Skeletal muscle tissue (tissue), 3 donors: ENCODE measurements at regions not wholly inside any gene's neighbourhood (a gene's known extent, or its start where the extent isn't known, plus 50 kb on each side); places are given as distances from the start of the nearest gene placed in this dataset.
"Not testable (repeated sequence)": the region's sequence is repeated elsewhere in the genome, so short reads cannot be mapped to it uniquely, and the experiment has no call there.

Experiments used
- H3K27ac ChIP-seq: one replicate; pipeline ENCODE4 v1.7.0; 2013; ENCODE audit warnings: mild to moderate bottlenecking, low read depth, low read length, inconsistent platforms
- H3K27me3 ChIP-seq, 3 donors: one replicate each; pipeline ENCODE4 v1.7.0; 2013; ENCODE audit warnings: low read length in 3 of 3; ENCODE audit not compliant: control insufficient read depth in 3 of 3, insufficient read depth in 3 of 3
- H3K36me3 ChIP-seq, 3 donors: one replicate each; pipeline ENCODE4 v1.7.0; 2013; ENCODE audit warnings: low read length in 3 of 3; ENCODE audit not compliant: control insufficient read depth in 3 of 3, insufficient read depth in 3 of 3
- H3K4me1 ChIP-seq, 3 donors: one replicate each; pipeline ENCODE4 v1.7.0; 2013; ENCODE audit warnings: low read length in 3 of 3, mild to moderate bottlenecking in 3 of 3; ENCODE audit not compliant: control insufficient read depth in 3 of 3, insufficient read depth in 3 of 3
- H3K4me3 ChIP-seq, 3 donors: one replicate each; pipeline ENCODE4 v1.7.0; 2013; ENCODE audit warnings: low read length in 3 of 3
- H3K9ac ChIP-seq, 3 donors: one replicate each; pipeline ENCODE4 v1.7.0; 2013; ENCODE audit warnings: low read length in 3 of 3, mild to moderate bottlenecking in 3 of 3, moderate library complexity in 2 of 3, low read depth in 1 of 3
- H3K9me3 ChIP-seq, 3 donors: one replicate each; pipeline ENCODE4 v1.7.0; 2013; ENCODE audit warnings: low read length in 3 of 3; ENCODE audit not compliant: control insufficient read depth in 3 of 3
- donor health status: Osteomylitis.

DNA sequence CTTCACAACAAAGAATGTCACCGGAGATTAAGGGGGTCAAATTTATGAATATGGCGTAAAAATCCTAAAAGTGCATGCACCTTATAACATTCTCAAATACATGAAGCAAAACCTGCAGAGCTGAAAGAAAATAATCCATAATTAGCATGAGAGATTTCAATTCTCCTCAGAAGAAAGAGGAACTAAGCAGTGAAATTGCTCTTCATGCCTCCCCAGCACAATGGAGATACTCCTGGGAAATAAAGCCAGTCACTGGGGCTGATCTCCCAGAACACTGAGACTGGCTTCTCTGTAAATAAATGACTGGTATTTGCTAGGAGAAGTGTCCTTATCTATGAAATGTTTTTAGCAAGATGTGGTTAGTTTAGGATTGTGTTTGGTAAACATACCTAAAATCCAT lies 68.1 kb downstream of the GOLGA6L6 start:
- not testable (repeated sequence) for H3K4me1 ChIP-seq, H3K9me3 ChIP-seq, H3K9ac ChIP-seq, H3K27me3 ChIP-seq, H3K4me3 ChIP-seq, H3K36me3 ChIP-seq, H3K27ac ChIP-seq

DNA sequence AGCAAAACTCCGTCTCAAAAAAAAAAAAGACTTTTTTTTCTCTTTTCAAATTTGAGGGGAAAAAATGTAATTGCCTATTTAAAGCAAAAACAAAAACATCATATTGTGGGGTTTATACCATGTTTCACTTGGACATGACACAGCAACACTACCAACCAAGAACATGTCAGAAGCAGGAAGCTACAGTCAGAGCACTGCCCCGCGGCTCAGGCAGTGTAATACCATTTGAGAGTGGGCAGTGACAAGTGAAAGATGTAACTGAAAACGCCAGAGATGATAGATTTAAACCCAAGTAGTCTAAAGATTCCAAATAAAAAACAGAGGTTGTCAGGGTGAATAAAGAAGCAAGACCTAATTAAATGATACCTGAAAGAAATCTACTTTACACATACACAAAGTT lies 68.6 kb downstream of the GOLGA6L6 start:
- not testable (repeated sequence) for H3K9me3 ChIP-seq, H3K36me3 ChIP-seq, H3K4me1 ChIP-seq, H3K27ac ChIP-seq, H3K4me3 ChIP-seq, H3K27me3 ChIP-seq, H3K9ac ChIP-seq

GRCh38 chr15:20470810-20471209 lies 70.8 kb downstream of the GOLGA6L6 start:
- not testable (repeated sequence) for H3K36me3 ChIP-seq, H3K27me3 ChIP-seq, H3K4me3 ChIP-seq, H3K4me1 ChIP-seq, H3K9ac ChIP-seq, H3K9me3 ChIP-seq, H3K27ac ChIP-seq

- H3K36me3 ChIP-seq, H3K9me3 ChIP-seq, H3K4me1 ChIP-seq, H3K27ac ChIP-seq, H3K4me3 ChIP-seq, H3K9ac ChIP-seq, H3K27me3 ChIP-seq: not testable (repeated sequence)
Observed at GRCh38 chr15:20441138-20441537, 100.5 kb downstream of the GOLGA6L6 start.

DNA sequence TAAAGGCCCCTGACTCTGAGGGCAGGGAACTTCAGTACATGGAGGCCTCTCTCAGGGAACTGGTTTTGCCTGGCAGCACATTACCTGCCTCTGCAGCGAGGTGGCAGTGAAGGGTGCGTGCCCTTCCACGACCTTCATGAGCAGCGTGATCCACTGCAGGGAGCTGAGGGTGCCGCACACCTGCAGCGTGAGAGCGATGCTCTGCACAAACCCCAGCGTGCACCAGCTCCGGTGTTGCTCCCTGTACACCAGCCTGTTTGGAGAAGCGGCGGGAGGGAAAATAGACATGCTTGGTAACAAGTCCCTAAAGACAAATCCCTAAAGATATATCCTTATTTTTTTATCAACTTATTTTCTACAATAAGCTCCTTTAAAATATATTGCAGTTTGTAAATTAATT lies 101.2 kb downstream of the GOLGA6L6 start:
- H3K4me1 ChIP-seq, H3K36me3 ChIP-seq, H3K4me3 ChIP-seq, H3K9me3 ChIP-seq, H3K9ac ChIP-seq, H3K27me3 ChIP-seq, H3K27ac ChIP-seq: not testable (repeated sequence)

DNA sequence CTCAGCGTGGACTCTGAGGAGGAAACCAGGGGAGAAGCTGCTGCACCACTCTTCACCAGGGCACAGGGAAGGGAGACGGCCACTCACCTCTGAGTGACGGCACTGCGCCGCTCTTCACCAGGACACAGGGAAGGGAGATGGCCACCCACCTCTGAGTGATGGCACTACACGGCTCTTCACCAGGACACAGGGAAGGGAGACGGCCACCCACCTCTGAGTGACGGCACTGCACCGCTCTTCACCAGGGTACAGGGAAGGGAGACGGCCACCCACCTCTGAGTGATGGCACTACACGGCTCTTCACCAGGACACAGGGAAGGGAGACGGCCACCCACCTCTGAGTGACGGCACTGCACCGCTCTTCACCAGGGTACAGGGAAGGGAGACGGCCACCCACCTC lies 102.5 kb downstream of the GOLGA6L6 start:
- H3K36me3 ChIP-seq, H3K4me3 ChIP-seq, H3K27ac ChIP-seq, H3K9me3 ChIP-seq, H3K9ac ChIP-seq, H3K4me1 ChIP-seq, H3K27me3 ChIP-seq: not testable (repeated sequence)

- H3K27ac ChIP-seq, H3K4me1 ChIP-seq, H3K9me3 ChIP-seq, H3K27me3 ChIP-seq, H3K9ac ChIP-seq, H3K4me3 ChIP-seq, H3K36me3 ChIP-seq: not testable (repeated sequence)
Observed at GRCh38 chr15:20438255-20438654, 103.3 kb downstream of the GOLGA6L6 start.

DNA sequence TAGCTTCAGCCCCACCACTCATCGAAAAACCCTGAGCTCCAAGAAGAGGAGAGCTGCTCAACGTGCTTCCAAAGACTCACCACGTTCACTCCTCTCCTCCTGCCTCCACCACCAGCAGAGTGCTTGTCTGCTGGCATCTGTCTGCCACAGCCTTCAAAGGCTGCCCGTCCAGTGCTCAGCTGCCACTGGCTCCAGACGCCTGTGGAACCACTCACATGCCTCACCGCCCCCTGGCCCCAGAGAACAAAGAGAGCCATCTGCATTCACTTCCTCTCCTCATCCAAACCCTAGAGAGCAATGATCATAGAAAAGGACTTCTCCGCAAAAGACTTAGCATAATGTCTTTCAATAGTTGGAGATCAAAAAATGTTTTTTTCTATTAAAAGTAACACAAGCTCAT lies 108.1 kb downstream of the GOLGA6L6 start:
- not testable (repeated sequence) for H3K4me3 ChIP-seq, H3K27me3 ChIP-seq, H3K36me3 ChIP-seq, H3K27ac ChIP-seq, H3K9me3 ChIP-seq, H3K4me1 ChIP-seq, H3K9ac ChIP-seq

GRCh38 chr15:20430495-20430894 lies 111.1 kb downstream of the GOLGA6L6 start:
- not testable (repeated sequence) for H3K27ac ChIP-seq, H3K9ac ChIP-seq, H3K27me3 ChIP-seq, H3K4me3 ChIP-seq, H3K36me3 ChIP-seq, H3K9me3 ChIP-seq, H3K4me1 ChIP-seq

DNA sequence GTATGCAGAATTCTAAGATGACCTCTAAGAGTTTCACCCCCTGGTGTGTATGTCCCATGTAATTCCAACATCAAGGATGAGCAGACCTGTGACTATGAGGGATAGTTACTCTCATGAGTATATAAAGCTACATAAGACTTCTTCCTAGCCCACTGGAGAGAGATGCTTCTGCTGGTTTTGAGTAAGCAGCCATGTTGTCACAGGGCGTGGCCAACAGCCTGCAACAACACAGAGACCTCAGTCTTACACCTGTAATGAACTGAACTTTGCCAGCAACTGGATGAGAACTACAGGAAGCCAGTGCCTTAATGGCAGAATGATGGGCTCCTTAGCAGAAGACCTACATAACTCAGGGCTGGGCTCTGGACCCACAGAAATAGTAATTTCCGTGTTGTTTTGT lies 120.9 kb downstream of the GOLGA6L6 start:
- not testable (repeated sequence) for H3K9me3 ChIP-seq, H3K36me3 ChIP-seq, H3K9ac ChIP-seq, H3K27me3 ChIP-seq, H3K4me3 ChIP-seq, H3K4me1 ChIP-seq, H3K27ac ChIP-seq

DNA sequence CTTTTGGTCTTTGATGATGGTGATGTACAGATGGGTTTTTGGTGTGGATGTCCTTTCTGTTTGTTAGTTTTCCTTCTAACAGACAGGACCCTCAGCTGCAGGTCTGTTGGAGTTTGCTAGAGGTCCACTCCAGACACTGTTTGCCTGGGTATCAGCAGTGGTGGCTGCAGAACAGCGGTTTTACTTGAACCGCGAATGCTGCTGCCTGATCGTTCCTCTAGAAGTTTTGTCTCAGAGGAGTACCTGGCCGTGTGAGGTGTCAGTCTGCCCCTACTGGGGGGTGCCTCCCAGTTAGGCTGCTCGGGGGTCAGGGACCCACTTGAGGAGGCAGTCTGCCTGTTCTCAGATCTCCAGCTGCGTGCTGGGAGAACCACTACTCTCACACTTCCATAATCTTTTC lies 125.0 kb downstream of the GOLGA6L6 start:
- not testable (repeated sequence) for H3K27ac ChIP-seq, H3K9me3 ChIP-seq, H3K4me3 ChIP-seq, H3K4me1 ChIP-seq, H3K36me3 ChIP-seq, H3K27me3 ChIP-seq, H3K9ac ChIP-seq
